GM18505 (cell line): ENCODE measurements at regions not wholly inside any gene's neighbourhood (a gene's known extent, or its start where the extent isn't known, plus 50 kb on each side); places are given as distances from the start of the nearest gene placed in this dataset.

Experiments
- ATAC-seq: cut with Tn5 transposase; IDR thresholded peaks from one replicate; pipeline ENCODE4 v1.9.1; 2021; ENCODE audit not compliant: unreplicated experiment
- POLR2A ChIP-seq: IDR thresholded peaks from 4 replicates; pipeline ENCODE4 v1.6.1; 2011; ENCODE audit warnings: borderline replicate concordance; ENCODE audit not compliant: insufficient read depth, insufficient read length; ENCODE audit errors: extremely low read depth

DNA sequence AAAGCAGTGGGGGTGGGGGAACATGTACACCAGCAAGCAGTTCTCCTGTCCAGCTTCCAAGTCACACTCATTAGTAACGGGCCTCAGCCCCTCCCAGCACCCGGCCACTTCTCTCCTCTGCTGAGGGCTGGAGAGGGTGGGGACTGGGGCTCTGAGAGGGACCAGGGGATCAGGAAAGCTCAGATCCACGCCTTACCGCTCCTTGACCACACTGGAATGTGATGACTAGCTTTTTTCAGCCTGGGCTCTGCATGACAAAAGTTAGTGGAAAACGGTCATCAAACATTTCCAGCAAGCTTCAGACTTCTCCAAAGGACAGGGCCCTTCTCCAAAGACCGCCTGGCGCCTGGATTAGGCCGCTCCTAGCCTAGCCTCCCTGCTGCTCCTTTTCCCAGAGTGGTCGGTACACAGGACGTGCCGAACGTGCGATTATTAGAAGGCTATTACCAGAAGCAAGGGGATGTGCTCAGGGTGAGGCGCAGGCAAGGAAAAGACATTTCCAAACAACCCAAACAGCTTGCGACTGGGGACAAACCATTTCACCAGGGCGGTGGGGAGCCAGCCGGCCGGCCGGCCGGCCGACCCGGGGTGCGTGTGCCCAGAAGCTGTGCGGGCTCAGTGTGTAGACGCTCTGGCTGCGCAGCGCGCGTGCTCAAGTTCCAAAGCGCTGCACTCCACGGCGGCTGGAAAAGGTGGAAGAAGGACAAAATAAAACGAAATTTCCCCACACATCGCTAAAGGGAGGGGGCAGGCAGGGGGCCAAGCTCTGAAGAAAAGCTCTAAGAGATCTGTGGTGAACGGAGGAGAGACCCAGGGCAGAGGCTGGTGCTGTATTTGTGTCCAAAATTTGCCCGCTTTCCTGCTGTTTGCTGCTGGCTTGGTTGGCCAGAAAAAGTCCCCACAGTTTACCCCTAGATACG lies 51.0 kb upstream of the SSR3 start:
- no peak for ATAC-seq
- TF ChIP-seq POLR2A = no peak

DNA sequence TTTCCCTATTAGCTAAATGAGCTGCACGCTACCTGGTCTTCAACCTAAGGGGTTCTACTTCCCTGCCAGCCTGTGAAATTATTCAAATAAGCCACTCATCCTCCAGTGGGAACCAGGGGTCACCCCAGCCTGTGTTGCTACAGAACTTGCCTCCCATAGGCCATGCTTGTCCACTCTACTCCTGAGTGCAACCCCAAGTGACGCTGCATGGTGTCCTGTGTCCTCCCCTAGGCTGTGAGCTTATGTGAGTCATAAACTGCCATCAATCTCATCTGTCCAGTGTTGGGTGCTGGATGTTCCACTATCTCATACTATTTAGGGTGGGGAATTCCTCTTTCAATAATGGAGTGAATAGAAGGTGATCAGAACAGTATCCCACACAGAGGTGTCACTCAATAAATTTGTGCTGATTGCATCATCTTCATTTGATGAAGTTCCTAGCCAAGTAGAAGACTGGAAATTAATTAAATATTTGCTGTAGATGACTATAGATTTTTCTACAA lies 49.8 kb upstream of the SSR3 start:
- no peak for TF ChIP-seq POLR2A

More for the DNA sequence above, 49.8 kb upstream of the SSR3 start:
- ATAC-seq = no peak
